Esophagus muscularis mucosa (tissue), 4 donors: ENCODE measurements at regions not wholly inside any gene's neighbourhood (a gene's known extent, or its start where the extent isn't known, plus 50 kb on each side); places are given as distances from the start of the nearest gene placed in this dataset.

Source experiments
- DNase-seq: peaks from one replicate; pipeline ENCODE4 v3.0.0-alpha.2; 2017; ENCODE audit errors: extremely low spot score
- H3K27ac ChIP-seq, 4 donors: fragments of 200-600 bp; sonication (generic); replicated peaks in 1 of 4; 1 replicate in 3 of 4; 2 replicates in 1 of 4; pipeline ENCODE4 v1.5.1; 2016 to 2019; ENCODE audit warnings: mild to moderate bottlenecking in 1 of 4
- H3K27me3 ChIP-seq, 4 donors: fragments of 200-600 bp; sonication (generic); one replicate each; pipeline versions ENCODE4 v1.5.1 to v1.6.0; 2016 to 2019
- H3K36me3 ChIP-seq, 4 donors: fragments of 200-600 bp; sonication (generic); one replicate each; pipeline ENCODE4 v1.5.1; 2016 to 2019
- H3K4me1 ChIP-seq, 4 donors: fragments of 200-600 bp; sonication (generic); one replicate each; pipeline ENCODE4 v1.5.1; 2016 to 2019
- H3K4me3 ChIP-seq, 4 donors: fragments of 200-600 bp; sonication (generic); 1 replicate in 2 of 4; 2 replicates in 2 of 4; pipeline ENCODE4 v1.5.1; 2016 to 2019; ENCODE audit warnings: mild to moderate bottlenecking in 4 of 4, moderate library complexity in 1 of 4
- H3K9me3 ChIP-seq, 4 donors: fragments of 200-600 bp; sonication (generic); 1 replicate in 3 of 4; 2 replicates in 1 of 4; pipeline ENCODE4 v1.5.1; 2016 to 2019
- EP300 ChIP-seq: sonication (generic); formaldehyde crosslinking; IDR thresholded peaks from one replicate; pipeline ENCODE4 v1.6.1; 2017; ENCODE audit warnings: antibody characterized with exemption
- POLR2A ChIP-seq: fragments of 450-650 bp; IDR thresholded peaks from one replicate; pipeline ENCODE4 v1.6.1; 2017; ENCODE audit warnings: antibody characterized with exemption, moderate library complexity, mild to moderate bottlenecking, low read depth
- POLR2AphosphoS5 ChIP-seq, 2 donors: sonication (generic); formaldehyde crosslinking; IDR thresholded peaks; one replicate each; pipeline ENCODE4 v1.6.1; 2017; ENCODE audit warnings: antibody characterized with exemption in 2 of 2
- WGBS: methylation state at CpG from one replicate; pipeline ENCODE4 v1.1.5; 2018; 5-methylcytosine and 5-hydroxymethylcytosine counted together
- intact Hi-C: fragments of 100-400 bp; cut with DNase I; formaldehyde crosslinking; loops from one replicate; pipeline ENCODE4 v1.15.1; 2023
- TF ChIP-seq, protein P1 (sequence below), 3 experiments: fragments of 200-600 bp in 2 of 3; fragments of 450-650 bp in 1 of 3; sonication (generic) in 2 of 3; IDR thresholded peaks; one replicate each; pipeline ENCODE4 v1.5.1; 2017 to 2019; ENCODE audit warnings: antibody characterized with exemption in 3 of 3, mild to moderate bottlenecking in 2 of 3, moderate library complexity in 1 of 3

DNA sequence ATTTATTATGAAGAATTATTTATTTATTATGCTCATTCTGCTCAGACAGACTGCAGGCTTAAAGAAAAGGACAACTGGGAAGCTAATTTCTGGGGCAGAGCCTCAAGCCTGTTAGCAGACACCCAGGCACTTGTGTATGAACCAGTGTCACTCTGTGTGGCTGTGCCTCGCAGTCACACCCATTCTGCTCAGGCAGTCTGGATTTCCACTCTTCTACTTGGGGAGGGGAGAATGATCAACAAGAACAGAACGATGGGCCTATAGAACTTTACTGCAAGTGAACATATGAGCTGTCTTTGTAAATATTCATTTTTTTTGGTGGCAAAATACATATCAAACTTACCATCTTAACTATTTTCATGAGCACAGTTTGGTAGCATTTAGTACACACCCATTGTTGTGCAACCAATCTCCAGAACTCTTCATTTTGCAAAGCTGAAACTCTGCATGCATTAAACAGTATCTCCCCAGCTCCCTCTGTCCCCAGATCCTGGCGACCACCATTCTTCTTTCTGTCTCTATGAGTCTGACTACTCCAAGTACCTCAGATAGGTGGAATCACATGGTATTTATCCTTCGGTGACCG lies 181.7 kb downstream of the NUFIP1 start:
- 94% methylated on average over 5 of the region's 5 CpGs for WGBS
- intact Hi-C loops = no loop called here
- no peaks in the 10 kb centered on the region for H3K36me3 ChIP-seq

DNA sequence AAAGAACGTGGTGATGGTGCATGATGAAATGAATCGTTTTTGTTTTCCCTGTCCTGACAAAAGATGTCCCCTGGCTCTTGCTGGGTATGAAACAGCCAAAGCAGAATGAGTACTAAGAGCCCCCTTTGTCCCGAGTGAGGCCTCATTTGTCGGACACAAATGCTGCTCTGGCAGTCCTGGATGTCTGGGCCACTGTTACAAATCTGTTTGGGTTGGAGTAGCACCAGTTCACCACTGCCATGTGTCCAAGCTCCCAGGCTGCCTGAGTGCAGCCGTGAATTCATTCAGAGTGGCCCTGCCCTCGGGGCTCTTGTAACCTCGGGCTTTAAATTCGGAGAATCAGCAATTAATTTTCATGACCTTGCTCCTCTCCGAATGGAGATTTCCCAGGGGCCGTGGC lies 182.4 kb downstream of the NUFIP1 start:
- WGBS = 96% methylated on average over 10 of the region's 10 CpGs
- Histone ChIP-seq H3K9me3 (no peaks in the 10 kb centered on the region), H3K27ac (no peak overlapping the region), H3K4me3 (no peak overlapping the region), H3K27me3 (no peaks in the 10 kb centered on the region), H3K4me1 (no peaks in the 10 kb centered on the region), H3K36me3 (no peaks in the 10 kb centered on the region)
- DNase-seq = no peak
- TF ChIP-seq POLR2AphosphoS5 (IDR thresholded peaks at IDR 0.05) = no peak
- no peak for TF ChIP-seq POLR2A
- TF ChIP-seq EP300 = no peak
- TF ChIP-seq, protein P1, sequence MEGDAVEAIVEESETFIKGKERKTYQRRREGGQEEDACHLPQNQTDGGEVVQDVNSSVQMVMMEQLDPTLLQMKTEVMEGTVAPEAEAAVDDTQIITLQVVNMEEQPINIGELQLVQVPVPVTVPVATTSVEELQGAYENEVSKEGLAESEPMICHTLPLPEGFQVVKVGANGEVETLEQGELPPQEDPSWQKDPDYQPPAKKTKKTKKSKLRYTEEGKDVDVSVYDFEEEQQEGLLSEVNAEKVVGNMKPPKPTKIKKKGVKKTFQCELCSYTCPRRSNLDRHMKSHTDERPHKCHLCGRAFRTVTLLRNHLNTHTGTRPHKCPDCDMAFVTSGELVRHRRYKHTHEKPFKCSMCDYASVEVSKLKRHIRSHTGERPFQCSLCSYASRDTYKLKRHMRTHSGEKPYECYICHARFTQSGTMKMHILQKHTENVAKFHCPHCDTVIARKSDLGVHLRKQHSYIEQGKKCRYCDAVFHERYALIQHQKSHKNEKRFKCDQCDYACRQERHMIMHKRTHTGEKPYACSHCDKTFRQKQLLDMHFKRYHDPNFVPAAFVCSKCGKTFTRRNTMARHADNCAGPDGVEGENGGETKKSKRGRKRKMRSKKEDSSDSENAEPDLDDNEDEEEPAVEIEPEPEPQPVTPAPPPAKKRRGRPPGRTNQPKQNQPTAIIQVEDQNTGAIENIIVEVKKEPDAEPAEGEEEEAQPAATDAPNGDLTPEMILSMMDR (IDR thresholded peaks at IDR 0.05) = no peak
- intact Hi-C loops = no loop called here

More for the DNA sequence above, 181.7 kb downstream of the NUFIP1 start:
- Histone ChIP-seq H3K27ac (no peak overlapping the region), H3K4me1 (no peaks in the 10 kb centered on the region), H3K9me3 (no peaks in the 10 kb centered on the region), H3K27me3 (no peaks in the 10 kb centered on the region), H3K4me3 (no peak overlapping the region)
- no peak for TF ChIP-seq POLR2A
- no peak for TF ChIP-seq EP300
- TF ChIP-seq POLR2AphosphoS5 (IDR thresholded peaks at IDR 0.05) = no peak
- TF ChIP-seq, protein P1 (IDR thresholded peaks at IDR 0.05) = no peak
- DNase-seq = no peak

DNA sequence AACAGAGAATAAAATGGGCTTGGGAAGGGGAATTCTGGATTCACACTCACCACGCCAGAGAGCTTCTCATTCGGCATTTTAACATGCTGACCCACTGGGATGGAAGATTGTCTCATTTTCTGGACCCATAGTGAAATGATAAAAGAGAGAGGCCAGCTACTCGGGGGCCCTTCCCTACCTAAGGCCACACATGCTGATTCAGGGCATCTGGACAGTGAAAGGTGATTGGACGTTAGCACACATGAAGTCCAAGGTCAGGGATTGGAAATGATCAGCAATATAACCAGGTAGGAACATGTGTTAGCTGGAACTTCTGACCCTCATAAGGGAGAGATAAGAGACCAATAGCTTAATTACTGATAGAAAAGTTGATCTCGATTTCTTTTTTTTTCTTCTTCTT lies 183.7 kb downstream of the NUFIP1 start:
- intact Hi-C loops = no loop called here
- 90% methylated on average over 5 of the region's 5 CpGs for WGBS
- no peaks in the 10 kb centered on the region for H3K9me3 ChIP-seq

DNA sequence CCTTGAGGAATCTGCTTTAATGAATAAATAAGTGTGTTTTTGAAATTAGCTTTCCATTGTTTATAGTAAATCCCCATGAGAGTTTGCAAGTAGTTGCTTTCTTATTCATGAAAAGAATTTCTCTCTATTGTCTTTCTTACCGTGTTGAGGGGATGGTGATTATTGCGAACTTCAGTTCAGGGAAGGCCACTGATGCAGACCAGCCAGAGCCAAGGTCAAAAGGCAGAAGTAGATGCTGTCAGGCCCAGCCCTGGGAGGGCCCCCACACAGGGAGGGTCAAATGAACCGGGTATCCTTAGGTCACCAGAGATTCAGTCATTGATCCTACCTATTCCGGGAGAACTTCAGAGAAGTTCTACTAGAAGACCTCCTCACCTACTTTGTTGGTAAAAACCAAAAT lies 185.9 kb downstream of the NUFIP1 start:
- no peak for DNase-seq
- Histone ChIP-seq H3K27ac (no peak overlapping the region), H3K4me1 (no peaks in the 10 kb centered on the region), H3K4me3 (no peak overlapping the region), H3K9me3 (no peaks in the 10 kb centered on the region), H3K36me3 (no peaks in the 10 kb centered on the region), H3K27me3 (no peaks in the 10 kb centered on the region)
- TF ChIP-seq POLR2A (no peak), POLR2AphosphoS5 (IDR thresholded peaks at IDR 0.05) (no peak), EP300 (no peak)
- TF ChIP-seq, protein P1 (IDR thresholded peaks at IDR 0.05) = no peak
- intact Hi-C loops = no loop called here
- 86% methylated on average over 4 of the region's 4 CpGs for WGBS

More for the DNA sequence above, 183.7 kb downstream of the NUFIP1 start:
- TF ChIP-seq, protein P1 (IDR thresholded peaks at IDR 0.05) = no peak
- no peak for TF ChIP-seq POLR2A
- no peak for TF ChIP-seq EP300
- TF ChIP-seq POLR2AphosphoS5 (IDR thresholded peaks at IDR 0.05) = no peak
- Histone ChIP-seq H3K4me1 (no peaks in the 10 kb centered on the region), H3K27me3 (no peaks in the 10 kb centered on the region), H3K36me3 (no peaks in the 10 kb centered on the region), H3K4me3 (no peak overlapping the region), H3K27ac (no peak overlapping the region)
- no peak for DNase-seq

GRCh38 chr13:44802491-44802890 lies 186.8 kb downstream of the NUFIP1 start:
- Histone ChIP-seq H3K27me3 (no peaks in the 10 kb centered on the region), H3K4me3 (no peak overlapping the region), H3K9me3 (no peaks in the 10 kb centered on the region), H3K27ac (no peak overlapping the region), H3K4me1 (no peaks in the 10 kb centered on the region), H3K36me3 (no peaks in the 10 kb centered on the region)
- TF ChIP-seq, protein P1 (IDR thresholded peaks at IDR 0.05) = no peak
- TF ChIP-seq POLR2A = no peak
- WGBS = 83% methylated on average over 4 of the region's 4 CpGs
- intact Hi-C loops = no loop called here
- DNase-seq = no peak
